ENCODE measurements at regions not wholly inside any gene's neighbourhood (a gene's known extent, or its start where the extent isn't known, plus 50 kb on each side); places are given as distances from the start of the nearest gene placed in this dataset.

DNA sequence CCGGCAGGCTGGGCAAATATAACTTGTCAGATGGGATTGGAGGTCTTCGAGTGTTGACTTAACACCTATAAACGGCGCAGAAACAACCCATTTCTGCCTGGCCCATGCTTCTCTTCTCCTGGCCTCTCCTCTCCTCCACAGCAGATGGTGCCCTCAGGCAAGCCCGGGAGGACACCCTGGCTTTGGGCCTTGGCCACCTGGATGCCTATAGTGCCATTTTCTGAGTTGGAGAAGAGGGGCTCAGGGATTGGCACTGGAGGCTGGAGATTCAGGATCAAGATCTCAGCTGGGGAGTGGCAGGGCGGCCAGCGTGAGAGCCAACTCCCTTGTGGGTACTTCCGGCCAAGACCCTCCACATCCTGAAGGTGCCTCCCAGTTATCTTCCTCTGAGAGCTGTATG is 211.9 kb upstream of the PMEPA1 start:
- no peaks in the 10 kb centered on the region for H3K36me3 ChIP-seq
- H3K9ac ChIP-seq (ENCODE audit: low read depth in 2 of 2, low read length in 2 of 2): no peak overlapping the region
- H3K4me3 ChIP-seq: no peak overlapping the region
- H3K4me1 ChIP-seq: no peaks in the 10 kb centered on the region
- no peak for DNase-seq
- H3K9me3 ChIP-seq: no peaks in the 10 kb centered on the region
- H3K27me3 ChIP-seq: no peaks in the 10 kb centered on the region
- TF ChIP-seq, protein P1, sequence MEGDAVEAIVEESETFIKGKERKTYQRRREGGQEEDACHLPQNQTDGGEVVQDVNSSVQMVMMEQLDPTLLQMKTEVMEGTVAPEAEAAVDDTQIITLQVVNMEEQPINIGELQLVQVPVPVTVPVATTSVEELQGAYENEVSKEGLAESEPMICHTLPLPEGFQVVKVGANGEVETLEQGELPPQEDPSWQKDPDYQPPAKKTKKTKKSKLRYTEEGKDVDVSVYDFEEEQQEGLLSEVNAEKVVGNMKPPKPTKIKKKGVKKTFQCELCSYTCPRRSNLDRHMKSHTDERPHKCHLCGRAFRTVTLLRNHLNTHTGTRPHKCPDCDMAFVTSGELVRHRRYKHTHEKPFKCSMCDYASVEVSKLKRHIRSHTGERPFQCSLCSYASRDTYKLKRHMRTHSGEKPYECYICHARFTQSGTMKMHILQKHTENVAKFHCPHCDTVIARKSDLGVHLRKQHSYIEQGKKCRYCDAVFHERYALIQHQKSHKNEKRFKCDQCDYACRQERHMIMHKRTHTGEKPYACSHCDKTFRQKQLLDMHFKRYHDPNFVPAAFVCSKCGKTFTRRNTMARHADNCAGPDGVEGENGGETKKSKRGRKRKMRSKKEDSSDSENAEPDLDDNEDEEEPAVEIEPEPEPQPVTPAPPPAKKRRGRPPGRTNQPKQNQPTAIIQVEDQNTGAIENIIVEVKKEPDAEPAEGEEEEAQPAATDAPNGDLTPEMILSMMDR (IDR thresholded peaks at IDR 0.05): no peak
- intact Hi-C loops (cut with DNase I): no loop called here
- no peak overlapping the region for H3K27ac ChIP-seq

DNA sequence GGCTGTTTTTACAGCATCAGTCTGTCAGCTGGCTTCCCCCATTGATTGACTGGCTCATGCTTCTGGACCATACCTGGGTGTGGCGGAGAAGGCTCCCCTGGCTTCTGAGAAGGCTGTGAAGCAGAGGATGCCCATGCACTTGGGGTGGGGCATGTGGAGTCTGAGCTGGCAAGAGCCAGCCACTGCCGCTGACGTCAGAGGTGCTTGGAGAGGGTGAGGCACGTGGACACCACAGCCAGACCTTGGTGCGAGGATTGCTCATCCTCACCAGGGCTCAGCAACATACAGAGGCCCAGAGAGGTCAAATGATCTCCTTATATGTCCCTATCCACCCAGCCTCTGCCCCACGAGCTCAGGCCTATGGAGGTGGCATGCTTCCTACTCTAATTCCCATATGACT is 211.2 kb upstream of the PMEPA1 start:
- H3K27ac ChIP-seq: no peak overlapping the region
- no peak for DNase-seq
- no peak overlapping the region for H3K9ac ChIP-seq (ENCODE audit: low read depth in 2 of 2, low read length in 2 of 2)
- intact Hi-C loops (cut with DNase I): no loop called here
- TF ChIP-seq, protein P1 (IDR thresholded peaks at IDR 0.05): no peak
- H3K9me3 ChIP-seq: no peaks in the 10 kb centered on the region
- H3K4me3 ChIP-seq: no peak overlapping the region
- H3K27me3 ChIP-seq: no peaks in the 10 kb centered on the region
- no peaks in the 10 kb centered on the region for H3K36me3 ChIP-seq
- H3K4me1 ChIP-seq: no peaks in the 10 kb centered on the region

DNA sequence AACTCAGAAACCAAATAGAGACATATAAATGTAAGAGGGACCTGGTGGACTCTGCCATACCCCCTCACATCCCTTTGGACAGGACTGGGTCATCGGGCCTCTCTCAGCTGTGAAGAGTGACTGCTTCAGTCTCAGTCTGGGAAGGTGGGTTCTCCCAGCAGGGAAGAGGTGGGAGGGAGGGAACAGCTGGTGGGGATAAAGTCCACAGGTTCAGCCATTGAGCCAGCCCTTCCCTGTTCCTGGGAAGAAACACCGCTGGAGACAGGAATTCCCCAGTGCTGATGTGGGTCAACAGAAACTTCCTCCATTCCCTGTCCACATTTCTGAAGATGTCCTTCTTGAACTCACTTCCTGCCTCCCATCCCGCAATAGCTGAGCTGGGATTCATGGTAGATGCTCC is 209.2 kb upstream of the PMEPA1 start:
- intact Hi-C loops (cut with DNase I): no loop called here
- H3K4me1 ChIP-seq: no peaks in the 10 kb centered on the region
- H3K27me3 ChIP-seq: no peaks in the 10 kb centered on the region
- H3K27ac ChIP-seq: no peak overlapping the region
- peak; percentile 71 for DNase-seq
- no peaks in the 10 kb centered on the region for H3K36me3 ChIP-seq
- TF ChIP-seq, protein P1 (IDR thresholded peaks at IDR 0.05): no peak
- H3K4me3 ChIP-seq: no peak overlapping the region
- no peak overlapping the region for H3K9ac ChIP-seq (ENCODE audit: low read depth in 2 of 2, low read length in 2 of 2)
- H3K9me3 ChIP-seq: no peaks in the 10 kb centered on the region

DNA sequence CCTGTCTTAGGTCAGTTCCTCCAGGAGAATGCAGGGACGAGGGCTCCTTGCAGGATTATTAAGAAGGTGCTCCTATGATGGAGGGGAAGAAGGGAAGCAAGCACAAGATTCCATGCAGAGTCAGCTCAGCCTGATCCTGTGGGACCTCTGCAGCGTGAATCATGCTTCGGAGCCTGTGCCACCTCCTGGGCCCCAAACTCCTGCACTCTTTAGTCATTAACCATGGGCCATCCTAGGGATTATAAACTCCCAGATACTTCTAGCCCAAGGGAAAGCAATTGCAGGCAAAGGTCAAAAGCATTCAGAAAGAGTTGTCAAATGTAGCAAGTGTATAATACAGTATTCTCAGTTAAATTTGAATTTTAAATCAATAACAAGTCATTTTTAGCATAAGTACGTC is 208.7 kb upstream of the PMEPA1 start:
- H3K9ac ChIP-seq (ENCODE audit: low read depth in 2 of 2, low read length in 2 of 2): no peak overlapping the region
- TF ChIP-seq, protein P1 (IDR thresholded peaks at IDR 0.05): no peak
- DNase-seq: no peak
- H3K9me3 ChIP-seq: no peaks in the 10 kb centered on the region
- H3K36me3 ChIP-seq: no peaks in the 10 kb centered on the region
- no peak overlapping the region for H3K27ac ChIP-seq
- intact Hi-C loops (cut with DNase I): no loop called here
- H3K27me3 ChIP-seq: no peaks in the 10 kb centered on the region
- no peaks in the 10 kb centered on the region for H3K4me1 ChIP-seq
- H3K4me3 ChIP-seq: no peak overlapping the region

DNA sequence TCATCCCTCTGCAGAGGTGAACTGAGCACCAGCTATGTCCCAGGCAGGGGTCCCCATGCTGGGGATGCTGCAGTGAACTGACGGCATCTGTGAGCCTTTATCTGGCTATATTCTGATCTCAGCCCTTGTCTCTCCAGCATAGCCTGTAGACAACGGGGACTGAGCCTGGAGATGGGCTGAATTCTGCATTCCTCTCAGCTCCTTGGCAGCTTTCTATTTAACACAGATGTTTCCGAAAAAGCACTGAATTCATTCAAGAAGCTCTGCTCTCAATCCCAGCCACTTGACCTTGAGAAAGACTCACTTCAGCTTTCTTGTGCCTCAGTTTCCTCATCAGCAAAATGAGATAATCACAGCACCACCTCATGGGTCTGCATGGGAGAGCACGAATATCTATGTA is 204.4 kb upstream of the PMEPA1 start:
- Histone ChIP-seq H3K4me3 (no peak overlapping the region), H3K36me3 (no peaks in the 10 kb centered on the region), H3K4me1 (no peaks in the 10 kb centered on the region), H3K9me3 (no peaks in the 10 kb centered on the region), H3K27me3 (no peaks in the 10 kb centered on the region), H3K9ac (ENCODE audit: low read depth in 2 of 2, low read length in 2 of 2) (no peak overlapping the region), H3K27ac (no peak overlapping the region)
- intact Hi-C loops (cut with DNase I): no loop called here
- TF ChIP-seq, protein P1 (IDR thresholded peaks at IDR 0.05): no peak
- DNase-seq: no peak
